Naive B cell (primary cell): ENCODE measurements at regions not wholly inside any gene's neighbourhood (a gene's known extent, or its start where the extent isn't known, plus 50 kb on each side); places are given as distances from the start of the nearest gene placed in this dataset.
"Not testable (repeated sequence)": the region's sequence is repeated elsewhere in the genome, so short reads cannot be mapped to it uniquely, and the experiment has no call there.

Source experiments
- ATAC-seq, 2 donors: fragments of 150-1000 bp; cut with Tn5 transposase; 2 replicates each; pipeline ENCODE4 v1.10.0; 2021; ENCODE audit warnings: low read depth in 2 of 2, mild to moderate bottlenecking in 2 of 2, moderate library complexity in 2 of 2
- DNase-seq: peaks from one replicate; pipeline ENCODE4 v3.0.0; 2022
- H3K27ac Mint-ChIP-seq, 6 donors: one replicate each; pipeline ENCODE4 v1.8.0; 2020 to 2022; ENCODE audit warnings: mild to moderate bottlenecking in 6 of 6, mixed read lengths in 6 of 6, moderate library complexity in 5 of 6, inconsistent platforms in 2 of 6
- H3K27me3 Mint-ChIP-seq, 3 donors: one replicate each; pipeline ENCODE4 v1.8.0; 2021 to 2022; ENCODE audit warnings: mixed read lengths in 3 of 3, mild to moderate bottlenecking in 1 of 3
- H3K36me3 Mint-ChIP-seq, 2 donors: one replicate each; pipeline ENCODE4 v1.8.0; 2020 to 2022; ENCODE audit warnings: mixed read lengths in 2 of 2, inconsistent platforms in 1 of 2, mild to moderate bottlenecking in 1 of 2
- H3K4me1 Mint-ChIP-seq, 3 donors: one replicate each; pipeline ENCODE4 v1.8.0; 2020 to 2022; ENCODE audit warnings: mixed read lengths in 3 of 3, inconsistent platforms in 1 of 3, mild to moderate bottlenecking in 1 of 3, moderate library complexity in 1 of 3
- H3K4me3 Mint-ChIP-seq, 8 donors: one replicate each; pipeline ENCODE4 v1.8.0; 2020 to 2022; ENCODE audit warnings: mild to moderate bottlenecking in 8 of 8, mixed read lengths in 8 of 8, moderate library complexity in 8 of 8, inconsistent platforms in 2 of 8
- H3K9me3 Mint-ChIP-seq, 7 donors: one replicate each; pipeline ENCODE4 v1.8.0; 2020 to 2022; ENCODE audit warnings: mixed read lengths in 7 of 7, mild to moderate bottlenecking in 5 of 7, inconsistent platforms in 2 of 7, moderate library complexity in 1 of 7

- Mint-ChIP-seq H3K36me3 (no peaks in the 10 kb centered on the region), H3K4me1 (no peaks in the 10 kb centered on the region), H3K27me3 (no peaks in the 10 kb centered on the region), H3K9me3 (peaks cover 0 to 8% (median 0%) of the 10 kb centered on the region in 7 donors), H3K4me3 (no peak overlapping the region), H3K27ac (no peak overlapping the region)
- ATAC-seq = no peak
- DNase-seq = no peak
Measured at GRCh38 chr3:82001276-82001923, 240.0 kb upstream of the GBE1 start.

GRCh38 chr3:82000773-82001172 lies 239.3 kb upstream of the GBE1 start:
- ATAC-seq (no peak), DNase-seq (no peak)
- Mint-ChIP-seq H3K27ac (no peak overlapping the region), H3K27me3 (no peaks in the 10 kb centered on the region), H3K4me1 (no peaks in the 10 kb centered on the region), H3K36me3 (no peaks in the 10 kb centered on the region), H3K9me3 (peaks cover 0 to 8% (median 0%) of the 10 kb centered on the region in 7 donors), H3K4me3 (no peak overlapping the region)

GRCh38 chr3:82000350-82000749 lies 238.9 kb upstream of the GBE1 start:
- DNase-seq (no peak), ATAC-seq (no peak)
- no peaks in the 10 kb centered on the region for H3K27me3 Mint-ChIP-seq
- no peak overlapping the region for H3K4me3 Mint-ChIP-seq
- no peaks in the 10 kb centered on the region for H3K36me3 Mint-ChIP-seq
- peaks cover 0 to 8% (median 0%) of the 10 kb centered on the region in 7 donors for H3K9me3 Mint-ChIP-seq
- H3K4me1 Mint-ChIP-seq = no peaks in the 10 kb centered on the region
- no peak overlapping the region for H3K27ac Mint-ChIP-seq

GRCh38 chr3:81998907-81999306 lies 237.5 kb upstream of the GBE1 start:
- no peaks in the 10 kb centered on the region for H3K4me1 Mint-ChIP-seq
- H3K36me3 Mint-ChIP-seq = no peaks in the 10 kb centered on the region
- peaks cover 0 to 8% (median 0%) of the 10 kb centered on the region in 7 donors for H3K9me3 Mint-ChIP-seq
- no peak for DNase-seq
- no peak for ATAC-seq
- H3K4me3 Mint-ChIP-seq = no peak overlapping the region
- H3K27ac Mint-ChIP-seq = no peak overlapping the region
- no peaks in the 10 kb centered on the region for H3K27me3 Mint-ChIP-seq

- Mint-ChIP-seq H3K27me3 (no peaks in the 10 kb centered on the region), H3K27ac (no peak overlapping the region), H3K4me1 (no peaks in the 10 kb centered on the region), H3K9me3 (peaks cover 0 to 8% (median 0%) of the 10 kb centered on the region in 7 donors), H3K4me3 (no peak overlapping the region), H3K36me3 (no peaks in the 10 kb centered on the region)
- ATAC-seq (no peak), DNase-seq (no peak)
Measured at GRCh38 chr3:81998139-81998755, 236.8 kb upstream of the GBE1 start.

- no peak overlapping the region for H3K4me3 Mint-ChIP-seq
- DNase-seq = no peak
- H3K36me3 Mint-ChIP-seq = no peaks in the 10 kb centered on the region
- H3K27me3 Mint-ChIP-seq = no peaks in the 10 kb centered on the region
- ATAC-seq = no peak
- no peaks in the 10 kb centered on the region for H3K4me1 Mint-ChIP-seq
- peaks cover 0 to 8% (median 0%) of the 10 kb centered on the region in 7 donors for H3K9me3 Mint-ChIP-seq
- H3K27ac Mint-ChIP-seq = peak overlapping the region in 1 of 6 donors; percentile 15
Measured at GRCh38 chr3:81997390-81997789, 235.9 kb upstream of the GBE1 start.

GRCh38 chr3:81995329-81995728 lies 233.9 kb upstream of the GBE1 start:
- Mint-ChIP-seq H3K4me1 (no peaks in the 10 kb centered on the region), H3K9me3 (peaks cover 0 to 8% (median 0%) of the 10 kb centered on the region in 7 donors), H3K36me3 (no peaks in the 10 kb centered on the region), H3K4me3 (no peak overlapping the region), H3K27ac (no peak overlapping the region), H3K27me3 (no peaks in the 10 kb centered on the region)
- ATAC-seq (no peak), DNase-seq (no peak)

- Mint-ChIP-seq H3K36me3 (no peaks in the 10 kb centered on the region), H3K4me3 (no peak overlapping the region), H3K27me3 (no peaks in the 10 kb centered on the region), H3K27ac (no peak overlapping the region), H3K4me1 (no peaks in the 10 kb centered on the region), H3K9me3 (peaks cover 0 to 3% (median 0%) of the 10 kb centered on the region in 7 donors)
- DNase-seq (no peak), ATAC-seq (no peak)
Measured at GRCh38 chr3:81989758-81990157, 228.3 kb upstream of the GBE1 start.

- DNase-seq (no peak), ATAC-seq (no peak)
- Mint-ChIP-seq H3K4me1 (no peaks in the 10 kb centered on the region), H3K4me3 (no peak overlapping the region), H3K36me3 (no peaks in the 10 kb centered on the region), H3K9me3 (peaks cover 0 to 3% (median 0%) of the 10 kb centered on the region in 7 donors), H3K27ac (no peak overlapping the region), H3K27me3 (peaks cover 0 to under 1% (median 0%) of the 10 kb centered on the region in 3 donors)
Measured at GRCh38 chr3:81989274-81989673, 227.8 kb upstream of the GBE1 start.

GRCh38 chr3:81987412-81987811 lies 226.0 kb upstream of the GBE1 start:
- not testable (repeated sequence) for ATAC-seq, H3K4me1 Mint-ChIP-seq, H3K4me3 Mint-ChIP-seq, H3K27ac Mint-ChIP-seq, H3K36me3 Mint-ChIP-seq, H3K27me3 Mint-ChIP-seq, H3K9me3 Mint-ChIP-seq, DNase-seq

GRCh38 chr3:81985996-81986723 lies 224.7 kb upstream of the GBE1 start:
- Mint-ChIP-seq H3K36me3 (no peaks in the 10 kb centered on the region), H3K4me1 (no peaks in the 10 kb centered on the region), H3K9me3 (peaks cover 0 to 2% (median 0%) of the 10 kb centered on the region in 7 donors), H3K4me3 (no peak overlapping the region), H3K27me3 (peaks cover 0 to 3% (median 0%) of the 10 kb centered on the region in 3 donors), H3K27ac (no peak overlapping the region)
- ATAC-seq (no peak), DNase-seq (no peak)

- ATAC-seq (no peak), DNase-seq (no peak)
- no peak overlapping the region for H3K27ac Mint-ChIP-seq
- H3K27me3 Mint-ChIP-seq = peaks cover 0 to 3% (median 0%) of the 10 kb centered on the region in 3 donors
- H3K36me3 Mint-ChIP-seq = no peaks in the 10 kb centered on the region
- H3K4me3 Mint-ChIP-seq = no peak overlapping the region
- H3K4me1 Mint-ChIP-seq = no peaks in the 10 kb centered on the region
- peaks cover 0 to 2% (median 0%) of the 10 kb centered on the region in 7 donors for H3K9me3 Mint-ChIP-seq
Measured at GRCh38 chr3:81983382-81983781, 221.9 kb upstream of the GBE1 start.

GRCh38 chr3:81980596-81981494 lies 219.4 kb upstream of the GBE1 start:
- ATAC-seq (no peak), DNase-seq (no peak)
- Mint-ChIP-seq H3K4me3 (no peak overlapping the region), H3K4me1 (no peaks in the 10 kb centered on the region), H3K36me3 (no peaks in the 10 kb centered on the region), H3K27me3 (peaks cover 0 to 3% (median 0%) of the 10 kb centered on the region in 3 donors), H3K9me3 (peaks cover 0 to 2% (median 0%) of the 10 kb centered on the region in 7 donors), H3K27ac (no peak overlapping the region)
